Activated T-cell treated with anti-CD3 and anti-CD28 coated beads, Interleukin-2, amount 50 U/mL, for 48 hours (primary cell): ENCODE measurements at regions not wholly inside any gene's neighbourhood (a gene's known extent, or its start where the extent isn't known, plus 50 kb on each side); places are given as distances from the start of the nearest gene placed in this dataset.
"Not testable (repeated sequence)": the region's sequence is repeated elsewhere in the genome, so short reads cannot be mapped to it uniquely, and the experiment has no call there.

Experiments
- DNase-seq, 2 experiments: peaks; one replicate each; pipeline ENCODE4 v3.0.0-alpha.2; 2020

DNA sequence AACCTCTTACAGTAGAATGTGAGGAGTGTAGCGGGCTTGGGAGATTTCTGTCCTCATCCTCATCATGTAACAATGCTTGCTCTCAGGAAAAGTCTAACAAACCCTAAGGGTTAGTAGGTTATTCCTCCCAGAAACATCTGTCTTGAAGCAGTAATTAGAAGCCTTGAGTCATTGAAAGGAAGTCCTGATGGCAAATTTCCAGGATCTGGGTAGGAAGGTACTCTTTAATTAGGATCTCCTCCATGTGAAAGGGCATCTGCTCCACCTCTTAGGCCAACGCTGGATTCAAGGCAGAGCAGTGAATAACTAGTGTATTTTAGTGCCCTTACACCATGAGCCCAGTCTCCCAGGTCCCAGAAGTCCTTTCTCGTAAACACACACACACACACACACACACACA, 106.6 kb upstream of the BARHL2 start:
- no peak for DNase-seq

- DNase-seq: no peak
Measured at GRCh38 chr1:90821788-90822359, 104.8 kb upstream of the BARHL2 start.

- DNase-seq: no peak
Measured at GRCh38 chr1:90821152-90821787, 104.2 kb upstream of the BARHL2 start.

DNA sequence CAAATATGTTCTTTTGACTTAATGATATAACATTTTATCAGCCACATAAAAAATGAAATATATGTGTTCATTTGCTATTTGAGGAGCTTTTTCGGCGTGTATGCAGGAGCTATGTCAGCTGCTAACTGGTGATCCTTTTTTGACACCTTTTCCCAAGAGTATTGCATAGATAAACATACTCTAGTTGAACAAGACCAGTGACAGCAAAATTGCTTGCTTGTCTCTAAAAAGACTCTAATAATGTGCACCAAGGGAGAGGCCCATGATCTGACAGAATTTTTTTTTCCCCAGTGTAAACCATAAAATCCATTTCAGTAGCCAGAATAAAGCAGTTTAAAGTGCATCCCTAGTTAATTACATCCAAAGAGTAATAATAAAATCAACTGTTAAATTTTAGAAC, 103.6 kb upstream of the BARHL2 start:
- DNase-seq: no peak

DNA sequence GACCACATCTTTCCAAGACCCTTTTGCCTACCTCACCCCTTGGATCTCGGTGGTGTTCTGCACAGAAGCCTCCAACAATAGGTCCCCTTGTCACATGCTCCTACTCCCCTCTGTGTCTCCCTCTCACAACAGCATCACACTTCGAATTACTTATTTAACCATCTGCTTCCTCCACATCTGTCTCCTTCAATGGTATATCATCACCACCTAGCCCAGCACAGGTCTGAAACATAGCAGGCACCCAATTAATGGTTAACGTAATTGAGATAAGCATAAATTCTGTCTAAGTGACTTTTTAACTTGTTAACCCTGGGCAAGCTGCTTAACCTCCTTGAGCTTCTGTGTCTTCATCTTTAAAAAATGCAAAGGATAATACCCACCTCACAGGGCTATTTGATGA, 100.3 kb upstream of the BARHL2 start:
- DNase-seq: no peak

- not testable (repeated sequence) for DNase-seq
Measured at GRCh38 chr1:90812237-90812636, 95.1 kb upstream of the BARHL2 start.

- DNase-seq: not testable (repeated sequence)
Measured at GRCh38 chr1:90811444-90811950, 94.4 kb upstream of the BARHL2 start.

- DNase-seq: no peak
Measured at GRCh38 chr1:90810681-90811080, 93.6 kb upstream of the BARHL2 start.

GRCh38 chr1:90809996-90810395, 92.9 kb upstream of the BARHL2 start:
- DNase-seq: no peak

- no peak for DNase-seq
Measured at GRCh38 chr1:90809093-90809492, 92.0 kb upstream of the BARHL2 start.

DNA sequence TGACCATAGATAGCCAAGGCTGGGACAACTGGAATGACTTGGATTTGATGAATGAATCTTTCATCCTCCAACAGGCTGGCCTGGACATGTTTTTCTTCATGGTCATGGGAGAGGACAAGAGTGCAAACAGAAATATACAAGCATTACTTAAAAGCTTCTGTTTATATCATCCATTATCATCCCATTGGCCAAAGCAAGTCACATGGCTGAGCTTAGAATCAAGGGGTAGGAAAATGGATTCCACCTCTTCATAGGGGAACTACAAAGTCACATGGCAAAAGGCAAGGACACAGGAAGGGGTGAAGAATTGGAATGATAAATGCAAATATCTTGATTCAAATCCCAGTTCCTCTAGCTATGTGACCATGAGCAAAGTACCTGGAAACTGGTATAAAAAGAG, 90.2 kb upstream of the BARHL2 start:
- no peak for DNase-seq

- no peak for DNase-seq
Measured at GRCh38 chr1:90802622-90803021, 85.5 kb upstream of the BARHL2 start.

DNA sequence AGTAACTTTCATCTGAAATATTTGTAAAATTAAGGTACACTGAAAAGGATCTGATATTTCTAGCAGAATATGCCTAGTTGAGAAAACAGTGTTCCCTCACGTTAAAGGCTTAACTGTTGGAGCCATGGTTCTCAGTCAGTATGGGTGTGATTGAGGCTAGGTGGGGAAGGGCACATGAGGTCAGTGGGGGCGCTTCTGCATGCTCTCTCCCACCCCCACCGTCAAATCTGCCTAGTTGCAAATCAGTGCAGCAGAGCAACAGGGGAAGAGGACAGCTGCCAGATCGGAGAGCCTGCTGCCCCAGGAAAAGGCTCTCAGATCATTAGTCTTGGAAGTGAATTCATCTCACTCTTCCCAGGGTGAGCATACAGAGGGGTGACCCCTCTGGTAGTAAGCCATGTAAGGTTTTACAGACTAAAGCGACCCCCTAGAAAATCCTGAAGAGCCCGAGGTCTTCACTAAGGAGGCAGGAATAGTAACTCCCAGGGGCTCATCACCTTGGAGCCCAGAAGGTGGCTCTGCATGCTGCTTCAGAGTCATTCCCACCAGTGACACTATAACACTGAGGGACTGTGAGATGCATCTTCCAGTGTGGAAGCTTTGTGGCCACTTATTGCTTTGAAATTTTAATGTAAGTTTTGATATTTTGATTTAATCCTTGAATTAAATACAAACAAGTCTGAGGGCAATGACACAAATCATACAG, 83.1 kb upstream of the BARHL2 start:
- DNase-seq: no peak

DNA sequence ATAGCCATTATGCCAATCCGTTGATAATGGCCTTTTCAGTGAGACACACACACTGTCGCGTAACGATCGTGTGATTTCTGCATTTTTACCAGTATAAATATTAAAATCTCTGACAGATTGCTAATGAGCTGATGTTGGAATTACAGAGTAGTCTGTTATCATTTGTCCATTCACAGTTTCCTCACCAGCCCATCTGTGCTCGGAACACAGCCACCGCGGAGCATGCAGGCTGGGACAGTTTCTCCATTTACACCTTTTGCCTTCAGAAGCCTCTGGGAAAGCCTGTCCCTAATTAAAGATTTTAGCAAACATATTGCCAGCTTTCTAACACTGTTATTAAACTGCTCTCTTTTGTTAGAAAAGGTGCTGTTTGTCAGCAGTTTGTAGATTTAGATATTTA, 82.2 kb upstream of the BARHL2 start:
- DNase-seq: no peak

DNA sequence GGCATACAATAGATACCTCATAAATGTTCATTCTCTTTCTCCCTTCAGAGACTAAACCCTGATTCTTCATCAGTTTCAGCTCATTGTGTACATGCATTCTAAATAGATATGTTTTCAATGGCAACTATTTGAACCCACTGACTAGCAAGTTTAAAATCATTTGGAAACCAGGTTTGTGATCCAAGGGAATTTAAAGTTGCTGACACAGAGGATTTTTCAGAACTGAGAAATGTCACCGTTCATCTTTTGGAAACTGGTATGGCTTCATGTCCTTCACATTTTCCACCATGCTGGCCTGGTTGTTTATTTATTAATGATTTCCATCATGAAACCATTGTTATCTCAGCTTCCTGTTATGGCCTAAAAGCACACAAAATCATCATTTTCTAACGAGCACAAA, 81.8 kb upstream of the BARHL2 start:
- no peak for DNase-seq

DNA sequence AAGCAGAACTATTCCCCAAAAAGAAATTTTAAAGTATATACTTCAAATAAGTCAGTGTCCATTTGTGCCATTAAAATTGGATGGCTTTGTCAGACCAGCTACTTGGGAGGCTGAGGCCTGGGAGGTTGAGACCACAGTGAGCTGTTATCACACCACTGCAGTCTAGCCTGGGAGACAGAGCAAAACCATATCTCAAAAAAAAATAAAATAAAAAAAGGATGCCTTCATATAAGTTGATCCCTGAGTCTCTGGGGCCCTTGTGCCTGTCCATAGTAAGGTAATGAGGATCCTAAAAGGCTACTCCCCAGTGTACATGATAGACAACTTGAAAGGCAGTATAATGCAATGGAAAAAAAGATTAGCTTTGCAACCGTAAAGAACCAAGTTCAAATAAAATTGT, 81.2 kb upstream of the BARHL2 start:
- DNase-seq: no peak

GRCh38 chr1:90795431-90795830, 78.3 kb upstream of the BARHL2 start:
- no peak for DNase-seq

DNA sequence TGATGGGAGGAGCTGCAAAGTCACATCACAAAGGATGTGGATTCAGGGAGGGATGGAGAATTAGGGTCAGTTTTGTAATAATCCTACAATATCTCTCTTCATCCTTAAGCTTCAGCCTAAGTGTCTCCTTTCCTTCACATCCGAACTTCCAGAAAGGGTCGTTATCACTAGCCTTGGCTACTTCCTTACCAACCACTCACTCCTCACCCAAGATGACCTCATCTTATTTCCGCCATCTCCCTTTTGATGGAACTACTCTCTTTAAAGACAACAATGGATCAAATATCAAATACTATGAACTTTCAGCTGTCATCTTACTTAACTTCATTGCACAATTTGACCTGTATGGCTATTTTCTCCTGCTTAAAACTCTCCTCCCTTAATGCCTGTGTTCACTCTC, 69.6 kb upstream of the BARHL2 start:
- DNase-seq: no peak

DNA sequence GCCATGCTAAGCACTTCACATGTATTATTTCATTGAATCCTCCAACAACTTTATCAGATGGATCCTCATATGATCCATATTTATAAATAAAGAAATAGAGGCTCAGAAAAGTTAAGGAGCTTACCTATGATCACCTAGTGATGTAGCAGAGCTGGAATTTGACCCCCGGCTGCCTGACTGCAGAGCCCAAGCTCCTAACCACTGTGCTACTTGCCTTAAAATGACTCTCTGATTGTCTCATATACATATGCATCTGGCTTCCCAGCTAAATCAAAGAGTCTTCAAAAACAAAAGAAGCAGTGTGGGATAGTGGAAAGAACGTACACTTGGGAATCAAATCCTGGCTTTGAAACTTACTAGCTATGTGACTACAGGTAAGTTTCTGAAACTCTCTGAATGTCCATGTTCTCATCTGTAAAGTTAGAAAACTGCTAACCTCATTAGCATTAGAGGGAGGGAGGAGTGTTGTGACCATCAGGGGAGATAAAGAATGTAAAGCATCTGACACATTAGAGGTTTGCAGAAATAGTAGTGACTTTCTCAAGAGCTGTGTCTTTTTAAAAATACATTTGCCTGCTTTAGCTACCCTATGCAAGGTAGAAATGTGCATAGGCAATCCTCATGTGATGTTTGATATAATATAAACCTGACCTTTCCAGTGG, 67.2 kb upstream of the BARHL2 start:
- DNase-seq: no peak

- no peak for DNase-seq
Measured at GRCh38 chr1:90783181-90783580, 66.1 kb upstream of the BARHL2 start.

DNA sequence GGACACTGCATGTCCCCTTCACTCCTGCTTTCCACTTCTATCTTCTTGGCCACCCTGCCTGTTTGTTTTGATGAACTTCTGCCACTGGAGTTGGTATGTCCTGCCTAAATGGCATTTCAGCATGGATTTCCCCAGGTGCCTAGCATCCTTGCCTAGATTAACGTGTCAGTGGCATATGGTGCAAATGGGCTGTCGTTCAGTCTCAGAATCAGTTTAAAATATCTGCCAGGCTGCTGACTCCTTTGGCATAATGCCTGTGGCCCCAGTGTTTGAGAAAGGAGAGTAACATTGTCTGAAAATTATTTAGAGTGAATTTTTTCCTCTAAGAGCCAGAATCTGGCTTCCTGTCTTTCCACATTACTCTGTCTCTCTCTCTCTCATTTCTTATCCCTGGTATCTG, 64.9 kb upstream of the BARHL2 start:
- DNase-seq: no peak

- no peak for DNase-seq
Measured at GRCh38 chr1:90781534-90781933, 64.4 kb upstream of the BARHL2 start.

GRCh38 chr1:90780981-90781380, 63.9 kb upstream of the BARHL2 start:
- no peak for DNase-seq

DNA sequence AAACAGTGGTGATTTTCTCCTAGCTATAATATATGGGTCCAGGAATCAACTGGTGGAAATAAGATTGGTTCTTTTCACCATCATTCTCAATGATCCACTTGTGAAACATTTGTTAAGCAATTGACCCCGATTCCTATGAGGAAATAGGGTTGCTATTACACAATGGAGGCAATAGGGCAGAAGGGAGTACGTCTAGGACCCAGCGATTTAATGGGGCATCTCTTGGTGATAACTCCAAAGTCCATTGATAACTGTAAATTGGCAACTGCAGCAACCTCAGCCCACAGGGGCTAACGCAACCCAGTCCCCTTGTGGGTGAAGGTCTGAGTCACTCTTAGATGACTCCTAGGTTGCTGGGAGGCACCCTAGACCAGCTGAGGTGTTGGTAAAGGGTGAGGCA, 62.5 kb upstream of the BARHL2 start:
- DNase-seq: no peak
